ENCODE measurements at regions not wholly inside any gene's neighbourhood (a gene's known extent, or its start where the extent isn't known, plus 50 kb on each side); places are given as distances from the start of the nearest gene placed in this dataset.

- no peak for DNase-seq (ENCODE audit: low read depth)
- Histone ChIP-seq H3K36me3 (ENCODE audit: control insufficient read depth, insufficient read depth, low read length) (no peaks in the 10 kb centered on the region), H3K4me3 (ENCODE audit: low read depth, low read length) (no peak overlapping the region), H3K27me3 (ENCODE audit: control insufficient read depth, insufficient read depth, low read length) (no peaks in the 10 kb centered on the region)
- no peak for FAIRE-seq
- TF ChIP-seq, protein P1, sequence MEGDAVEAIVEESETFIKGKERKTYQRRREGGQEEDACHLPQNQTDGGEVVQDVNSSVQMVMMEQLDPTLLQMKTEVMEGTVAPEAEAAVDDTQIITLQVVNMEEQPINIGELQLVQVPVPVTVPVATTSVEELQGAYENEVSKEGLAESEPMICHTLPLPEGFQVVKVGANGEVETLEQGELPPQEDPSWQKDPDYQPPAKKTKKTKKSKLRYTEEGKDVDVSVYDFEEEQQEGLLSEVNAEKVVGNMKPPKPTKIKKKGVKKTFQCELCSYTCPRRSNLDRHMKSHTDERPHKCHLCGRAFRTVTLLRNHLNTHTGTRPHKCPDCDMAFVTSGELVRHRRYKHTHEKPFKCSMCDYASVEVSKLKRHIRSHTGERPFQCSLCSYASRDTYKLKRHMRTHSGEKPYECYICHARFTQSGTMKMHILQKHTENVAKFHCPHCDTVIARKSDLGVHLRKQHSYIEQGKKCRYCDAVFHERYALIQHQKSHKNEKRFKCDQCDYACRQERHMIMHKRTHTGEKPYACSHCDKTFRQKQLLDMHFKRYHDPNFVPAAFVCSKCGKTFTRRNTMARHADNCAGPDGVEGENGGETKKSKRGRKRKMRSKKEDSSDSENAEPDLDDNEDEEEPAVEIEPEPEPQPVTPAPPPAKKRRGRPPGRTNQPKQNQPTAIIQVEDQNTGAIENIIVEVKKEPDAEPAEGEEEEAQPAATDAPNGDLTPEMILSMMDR (IDR thresholded peaks at IDR 0.05; ENCODE audit: insufficient read depth, low read length, severe bottlenecking): no peak
Measured at GRCh38 chr14:65219353-65219752, 117.0 kb upstream of the MAX start.

DNA sequence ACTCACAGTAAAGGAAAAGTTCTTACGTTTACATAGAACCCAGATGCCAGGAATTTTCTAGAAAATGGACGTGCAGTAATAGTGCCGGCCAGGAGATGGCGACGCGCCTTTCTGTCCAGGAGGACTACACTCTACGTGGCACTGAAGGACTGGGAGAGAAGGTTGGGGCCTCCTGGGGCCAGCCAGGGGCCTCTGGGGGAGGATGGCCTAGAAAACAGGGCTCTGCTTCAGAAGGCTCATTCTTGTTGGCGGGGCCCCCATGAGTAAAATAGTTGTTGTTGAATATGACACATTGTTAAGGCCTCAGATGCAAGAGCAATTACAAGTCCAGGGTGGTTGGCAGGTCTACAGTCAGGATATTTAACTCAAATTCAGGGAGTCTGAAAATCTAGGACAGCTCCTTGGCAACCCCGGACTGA lies 120.1 kb upstream of the MAX start:
- FAIRE-seq (no peak), DNase-seq (ENCODE audit: low read depth) (peak; percentile 55)
- no peaks in the 10 kb centered on the region for H3K36me3 ChIP-seq (ENCODE audit: control insufficient read depth, insufficient read depth, low read length)
- no peaks in the 10 kb centered on the region for H3K27me3 ChIP-seq (ENCODE audit: control insufficient read depth, insufficient read depth, low read length)
- no peak overlapping the region for H3K4me3 ChIP-seq (ENCODE audit: low read depth, low read length)
- TF ChIP-seq, protein P1 (IDR thresholded peaks at IDR 0.05; ENCODE audit: insufficient read depth, low read length, severe bottlenecking): peak; percentile 83

- Histone ChIP-seq H3K27me3 (ENCODE audit: control insufficient read depth, insufficient read depth, low read length) (no peaks in the 10 kb centered on the region), H3K4me3 (ENCODE audit: low read depth, low read length) (no peak overlapping the region), H3K36me3 (ENCODE audit: control insufficient read depth, insufficient read depth, low read length) (no peaks in the 10 kb centered on the region)
- DNase-seq (ENCODE audit: low read depth): no peak
- no peak for FAIRE-seq
- TF ChIP-seq, protein P1 (IDR thresholded peaks at IDR 0.05; ENCODE audit: insufficient read depth, low read length, severe bottlenecking): no peak
Measured at GRCh38 chr14:65223636-65224035, 121.3 kb upstream of the MAX start.

- Histone ChIP-seq H3K4me3 (ENCODE audit: low read depth, low read length) (no peak overlapping the region), H3K36me3 (ENCODE audit: control insufficient read depth, insufficient read depth, low read length) (no peaks in the 10 kb centered on the region), H3K27me3 (ENCODE audit: control insufficient read depth, insufficient read depth, low read length) (no peaks in the 10 kb centered on the region)
- TF ChIP-seq, protein P1 (IDR thresholded peaks at IDR 0.05; ENCODE audit: insufficient read depth, low read length, severe bottlenecking): no peak
- DNase-seq (ENCODE audit: low read depth): no peak
- no peak for FAIRE-seq
Measured at GRCh38 chr14:65224799-65225198, 122.5 kb upstream of the MAX start.

GRCh38 chr14:65225299-65226159 lies 123.2 kb upstream of the MAX start:
- no peaks in the 10 kb centered on the region for H3K27me3 ChIP-seq (ENCODE audit: control insufficient read depth, insufficient read depth, low read length)
- H3K4me3 ChIP-seq (ENCODE audit: low read depth, low read length): no peak overlapping the region
- no peak for FAIRE-seq
- TF ChIP-seq, protein P1 (IDR thresholded peaks at IDR 0.05; ENCODE audit: insufficient read depth, low read length, severe bottlenecking): no peak
- DNase-seq (ENCODE audit: low read depth): no peak
- H3K36me3 ChIP-seq (ENCODE audit: control insufficient read depth, insufficient read depth, low read length): no peaks in the 10 kb centered on the region

All from bronchial epithelial cell (primary cell).